ENCODE measurements at regions not wholly inside any gene's neighbourhood (a gene's known extent, or its start where the extent isn't known, plus 50 kb on each side); places are given as distances from the start of the nearest gene placed in this dataset.

GRCh38 chr3:117367861-117368260, 658.3 kb downstream of the TUSC7 start:
- H3K27me3 Mint-ChIP-seq, result no peaks in the 10 kb centered on the region
- H3K4me1 Mint-ChIP-seq, result no peaks in the 10 kb centered on the region
- no peaks in the 10 kb centered on the region for H3K36me3 Mint-ChIP-seq
- H3K9me3 Mint-ChIP-seq, result peaks cover 6% of the 10 kb centered on the region
- POLR2A ChIA-PET, result no interaction called here
- ATAC-seq (ENCODE audit: low read depth) (no peak), DNase-seq (no peak)
- H3K27ac Mint-ChIP-seq, result no peak overlapping the region
- no peak overlapping the region for H3K4me3 Mint-ChIP-seq

GRCh38 chr3:117380631-117381030, 671.1 kb downstream of the TUSC7 start:
- ATAC-seq (ENCODE audit: low read depth) (no peak), DNase-seq (no peak)
- POLR2A ChIA-PET, result no interaction called here
- H3K36me3 Mint-ChIP-seq, result no peaks in the 10 kb centered on the region
- no peaks in the 10 kb centered on the region for H3K9me3 Mint-ChIP-seq
- H3K27ac Mint-ChIP-seq, result no peak overlapping the region
- H3K4me1 Mint-ChIP-seq, result no peaks in the 10 kb centered on the region
- H3K27me3 Mint-ChIP-seq, result no peaks in the 10 kb centered on the region
- H3K4me3 Mint-ChIP-seq, result no peak overlapping the region

DNA sequence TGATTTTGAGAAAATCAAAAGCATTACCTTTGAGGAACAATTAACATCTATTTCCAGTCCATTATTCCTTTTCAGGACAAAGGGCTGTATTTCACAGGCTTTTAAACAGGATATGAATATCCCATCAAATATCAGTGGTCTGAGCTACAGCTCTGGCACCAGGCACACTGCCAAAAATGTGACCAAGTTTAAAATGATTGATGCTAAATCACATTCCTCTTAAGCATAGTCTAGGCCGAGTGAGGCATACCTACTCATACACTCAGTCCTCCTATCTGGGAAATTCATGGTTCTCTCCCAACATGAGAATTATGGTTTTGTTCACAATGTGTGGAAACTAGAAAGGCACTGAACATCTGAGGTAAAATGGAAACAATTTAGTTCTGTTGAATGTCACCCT, 683.5 kb downstream of the TUSC7 start:
- DNase-seq, result no peak
- POLR2A ChIA-PET, result no interaction called here
- Mint-ChIP-seq H3K36me3 (no peaks in the 10 kb centered on the region), H3K4me3 (no peak overlapping the region), H3K4me1 (no peaks in the 10 kb centered on the region), H3K27me3 (no peaks in the 10 kb centered on the region), H3K9me3 (no peaks in the 10 kb centered on the region), H3K27ac (no peak overlapping the region)
- ATAC-seq (ENCODE audit: low read depth), result no peak

- H3K36me3 Mint-ChIP-seq, result no peaks in the 10 kb centered on the region
- H3K9me3 Mint-ChIP-seq, result no peaks in the 10 kb centered on the region
- no peaks in the 10 kb centered on the region for H3K4me1 Mint-ChIP-seq
- no peaks in the 10 kb centered on the region for H3K27me3 Mint-ChIP-seq
- no peak overlapping the region for H3K27ac Mint-ChIP-seq
- DNase-seq (no peak), ATAC-seq (ENCODE audit: low read depth) (no peak)
- POLR2A ChIA-PET, result no interaction called here
- H3K4me3 Mint-ChIP-seq, result no peak overlapping the region
Measured at GRCh38 chr3:117398141-117398899, 688.7 kb downstream of the TUSC7 start.

DNA sequence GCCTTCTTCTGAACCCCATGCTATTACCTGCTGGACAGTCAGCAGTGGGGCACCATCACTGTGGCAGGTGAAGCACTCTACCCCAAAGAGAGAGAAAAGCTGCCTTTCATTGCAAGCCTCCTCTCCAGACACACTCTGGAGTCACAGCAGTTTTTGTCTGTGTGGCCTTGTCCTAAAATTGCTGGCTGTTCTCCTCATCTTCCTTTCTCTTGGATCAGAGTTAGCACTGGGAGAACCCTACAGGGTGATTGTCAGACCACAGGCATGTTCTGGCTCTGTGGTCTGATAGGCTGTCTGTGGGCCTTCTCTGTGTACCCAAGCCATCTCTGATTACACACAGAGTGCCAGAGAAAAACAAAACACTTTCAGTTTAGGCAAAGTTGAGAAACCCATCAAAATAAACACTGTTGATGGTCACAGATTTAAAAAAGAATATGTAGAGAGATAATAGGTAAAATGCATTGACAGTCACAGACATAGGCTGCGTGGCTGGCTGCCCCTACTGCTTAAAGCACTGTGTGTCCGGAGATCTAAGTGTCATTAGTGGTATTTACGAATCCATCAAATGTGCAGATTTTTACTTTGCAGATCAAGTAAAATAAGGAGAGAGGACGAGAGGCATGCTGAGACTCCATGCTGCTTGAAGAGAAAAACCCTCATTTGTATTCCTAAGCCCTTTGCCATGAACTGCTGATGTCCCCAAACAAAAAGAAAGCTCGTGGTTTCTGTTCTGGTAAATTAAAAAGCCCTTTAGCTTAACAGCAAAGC, 689.9 kb downstream of the TUSC7 start:
- Mint-ChIP-seq H3K4me3 (no peak overlapping the region), H3K27me3 (no peaks in the 10 kb centered on the region), H3K27ac (no peak overlapping the region), H3K9me3 (no peaks in the 10 kb centered on the region), H3K4me1 (no peaks in the 10 kb centered on the region), H3K36me3 (no peaks in the 10 kb centered on the region)
- ATAC-seq (ENCODE audit: low read depth), result no peak
- no peak for DNase-seq
- POLR2A ChIA-PET, result no interaction called here

- H3K36me3 Mint-ChIP-seq, result no peaks in the 10 kb centered on the region
- H3K27me3 Mint-ChIP-seq, result no peaks in the 10 kb centered on the region
- no peak overlapping the region for H3K27ac Mint-ChIP-seq
- DNase-seq, result no peak
- no peak for ATAC-seq (ENCODE audit: low read depth)
- H3K4me3 Mint-ChIP-seq, result no peak overlapping the region
- H3K9me3 Mint-ChIP-seq, result no peaks in the 10 kb centered on the region
- POLR2A ChIA-PET, result no interaction called here
- H3K4me1 Mint-ChIP-seq, result no peaks in the 10 kb centered on the region
Measured at GRCh38 chr3:117400303-117400702, 690.7 kb downstream of the TUSC7 start.

- ATAC-seq (ENCODE audit: low read depth) (no peak), DNase-seq (no peak)
- no peak overlapping the region for H3K27ac Mint-ChIP-seq
- no peaks in the 10 kb centered on the region for H3K9me3 Mint-ChIP-seq
- no peaks in the 10 kb centered on the region for H3K4me1 Mint-ChIP-seq
- no peaks in the 10 kb centered on the region for H3K27me3 Mint-ChIP-seq
- POLR2A ChIA-PET, result no interaction called here
- no peak overlapping the region for H3K4me3 Mint-ChIP-seq
- no peaks in the 10 kb centered on the region for H3K36me3 Mint-ChIP-seq
Measured at GRCh38 chr3:117404141-117404540, 694.6 kb downstream of the TUSC7 start.

GRCh38 chr3:117404730-117405129, 695.2 kb downstream of the TUSC7 start:
- ATAC-seq (ENCODE audit: low read depth), result no peak
- POLR2A ChIA-PET, result no interaction called here
- no peaks in the 10 kb centered on the region for H3K36me3 Mint-ChIP-seq
- no peak for DNase-seq
- no peak overlapping the region for H3K4me3 Mint-ChIP-seq
- no peaks in the 10 kb centered on the region for H3K9me3 Mint-ChIP-seq
- no peak overlapping the region for H3K27ac Mint-ChIP-seq
- no peaks in the 10 kb centered on the region for H3K27me3 Mint-ChIP-seq
- H3K4me1 Mint-ChIP-seq, result no peaks in the 10 kb centered on the region

DNA sequence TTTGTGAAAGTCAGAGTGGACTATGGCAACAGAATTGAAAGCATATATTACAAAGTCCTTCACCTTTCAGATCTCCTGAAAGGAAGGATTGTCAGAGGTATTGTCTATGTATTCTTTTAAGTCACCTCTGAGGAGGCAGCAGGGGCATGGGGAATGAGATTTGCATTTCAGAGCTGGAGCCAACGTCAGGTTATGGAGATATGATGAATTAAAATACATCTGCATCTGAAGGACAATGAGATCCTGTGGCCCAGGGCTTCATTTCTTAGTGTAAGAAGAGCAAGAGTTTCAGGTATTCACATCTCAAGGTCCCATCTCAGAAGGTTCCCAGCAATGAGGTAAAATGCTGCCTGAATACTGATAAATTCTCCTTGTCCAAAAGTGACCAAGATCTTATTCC, 695.8 kb downstream of the TUSC7 start:
- H3K4me1 Mint-ChIP-seq, result no peaks in the 10 kb centered on the region
- ATAC-seq (ENCODE audit: low read depth), result no peak
- no peaks in the 10 kb centered on the region for H3K36me3 Mint-ChIP-seq
- no peaks in the 10 kb centered on the region for H3K27me3 Mint-ChIP-seq
- POLR2A ChIA-PET, result no interaction called here
- H3K4me3 Mint-ChIP-seq, result no peak overlapping the region
- no peak overlapping the region for H3K27ac Mint-ChIP-seq
- no peaks in the 10 kb centered on the region for H3K9me3 Mint-ChIP-seq
- DNase-seq, result no peak

DNA sequence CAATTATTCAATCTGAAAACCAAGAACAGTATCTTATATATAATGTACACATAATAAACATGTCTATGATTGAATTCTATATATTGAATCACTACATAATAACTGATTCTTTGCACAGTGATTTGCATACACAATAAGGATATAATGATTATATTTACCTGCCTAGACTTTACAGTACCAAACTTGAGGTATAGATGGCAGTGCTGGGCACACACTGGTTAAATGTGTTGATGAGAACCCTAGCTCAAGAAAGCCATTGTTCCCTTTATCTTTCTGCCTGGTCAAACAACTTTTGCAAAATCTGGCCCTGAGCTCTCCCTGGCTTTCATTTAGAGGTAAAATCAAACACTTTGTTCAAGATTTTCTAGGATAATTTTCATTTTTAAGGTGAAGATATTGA, 697.7 kb downstream of the TUSC7 start:
- H3K4me3 Mint-ChIP-seq, result no peak overlapping the region

DNA sequence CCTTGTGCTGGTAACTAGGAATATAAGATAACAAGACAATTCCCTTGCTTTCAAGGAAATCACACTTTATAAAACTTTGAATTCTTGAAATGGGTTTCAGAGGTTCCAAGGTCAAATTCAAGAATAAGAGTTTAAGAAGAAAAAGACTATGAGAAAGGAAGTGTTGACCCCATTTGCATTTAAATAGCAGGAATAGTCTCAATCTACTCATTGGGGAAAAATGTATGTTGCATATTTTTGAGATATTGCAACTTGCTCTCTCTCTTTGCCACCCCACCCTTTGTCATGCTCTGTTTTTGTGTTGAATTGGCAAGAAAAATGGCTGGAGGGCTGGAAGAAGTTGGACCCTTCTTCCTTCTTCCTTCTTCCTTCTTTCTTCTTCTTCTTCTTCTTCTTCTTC, 699.2 kb downstream of the TUSC7 start:
- Mint-ChIP-seq H3K9me3 (no peaks in the 10 kb centered on the region), H3K27me3 (no peaks in the 10 kb centered on the region), H3K4me3 (no peak overlapping the region), H3K4me1 (no peaks in the 10 kb centered on the region), H3K27ac (no peak overlapping the region), H3K36me3 (no peaks in the 10 kb centered on the region)
- no peak for ATAC-seq (ENCODE audit: low read depth)
- POLR2A ChIA-PET, result no interaction called here
- DNase-seq, result no peak

More for the DNA sequence above, 697.7 kb downstream of the TUSC7 start:
- Mint-ChIP-seq H3K4me1 (no peaks in the 10 kb centered on the region), H3K9me3 (no peaks in the 10 kb centered on the region), H3K36me3 (no peaks in the 10 kb centered on the region), H3K27ac (no peak overlapping the region), H3K27me3 (no peaks in the 10 kb centered on the region)
- no peak for ATAC-seq (ENCODE audit: low read depth)
- POLR2A ChIA-PET, result no interaction called here
- DNase-seq, result no peak

DNA sequence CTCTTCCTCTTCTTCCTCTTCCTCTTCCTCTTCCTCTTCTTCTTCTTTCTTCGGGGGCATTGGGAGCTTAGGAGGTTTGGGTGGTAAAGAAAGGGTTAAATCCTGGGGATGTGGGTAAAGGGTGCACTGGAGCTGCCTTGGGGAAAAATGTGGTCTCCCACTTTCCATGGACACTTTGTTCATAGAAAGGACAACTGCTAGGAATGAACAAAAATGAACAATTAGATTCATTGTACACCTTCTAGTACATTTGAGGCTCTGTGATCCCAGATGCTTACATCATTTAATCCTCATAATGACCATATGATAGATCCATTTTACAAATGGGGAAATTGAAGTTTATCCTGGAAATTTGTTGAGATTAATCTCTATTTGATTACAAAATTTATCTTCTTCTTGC, 699.7 kb downstream of the TUSC7 start:
- POLR2A ChIA-PET, result no interaction called here
- H3K4me1 Mint-ChIP-seq, result no peaks in the 10 kb centered on the region
- no peaks in the 10 kb centered on the region for H3K36me3 Mint-ChIP-seq
- no peaks in the 10 kb centered on the region for H3K27me3 Mint-ChIP-seq
- no peak overlapping the region for H3K27ac Mint-ChIP-seq
- no peak for ATAC-seq (ENCODE audit: low read depth)
- no peak overlapping the region for H3K4me3 Mint-ChIP-seq
- H3K9me3 Mint-ChIP-seq, result no peaks in the 10 kb centered on the region
- no peak for DNase-seq

DNA sequence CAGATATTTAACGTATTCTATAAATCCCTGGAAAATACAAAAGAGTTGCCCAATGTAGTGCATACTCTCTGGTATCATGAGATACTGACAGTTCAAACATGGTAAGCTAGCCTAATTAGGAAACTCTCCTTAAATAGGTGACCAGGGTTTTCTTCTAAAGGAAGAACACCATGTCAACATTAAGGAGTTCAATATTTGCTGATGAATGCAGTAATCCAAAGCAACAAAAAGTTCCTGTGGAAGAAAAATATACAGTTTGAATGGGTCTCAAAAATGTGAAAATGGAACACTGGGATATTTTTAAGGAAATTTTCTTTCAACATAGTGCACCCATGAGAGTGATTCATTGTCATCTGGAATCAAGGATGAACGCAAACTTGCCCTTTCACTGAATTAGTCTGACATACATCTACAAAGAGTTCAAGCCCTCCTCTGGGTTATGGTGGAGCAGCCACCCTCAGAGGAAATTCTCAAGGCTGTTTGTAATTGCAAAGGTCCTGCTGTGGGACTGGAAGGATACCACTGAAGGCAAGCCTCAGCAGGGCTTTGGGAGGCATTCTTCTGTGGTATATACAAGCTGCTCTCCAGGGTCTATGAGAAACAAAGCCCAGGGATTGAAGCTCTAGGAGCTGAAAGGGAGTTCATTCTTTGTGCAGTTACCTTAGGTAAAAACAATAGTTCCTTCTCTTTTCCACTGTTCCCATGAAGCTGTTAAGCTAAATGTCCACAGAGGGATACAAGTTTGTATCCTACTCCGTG, 700.3 kb downstream of the TUSC7 start:
- Mint-ChIP-seq H3K36me3 (no peaks in the 10 kb centered on the region), H3K27me3 (no peaks in the 10 kb centered on the region), H3K4me3 (no peak overlapping the region), H3K27ac (no peak overlapping the region), H3K9me3 (no peaks in the 10 kb centered on the region), H3K4me1 (no peaks in the 10 kb centered on the region)
- DNase-seq, result no peak
- POLR2A ChIA-PET, result no interaction called here
- no peak for ATAC-seq (ENCODE audit: low read depth)

DNA sequence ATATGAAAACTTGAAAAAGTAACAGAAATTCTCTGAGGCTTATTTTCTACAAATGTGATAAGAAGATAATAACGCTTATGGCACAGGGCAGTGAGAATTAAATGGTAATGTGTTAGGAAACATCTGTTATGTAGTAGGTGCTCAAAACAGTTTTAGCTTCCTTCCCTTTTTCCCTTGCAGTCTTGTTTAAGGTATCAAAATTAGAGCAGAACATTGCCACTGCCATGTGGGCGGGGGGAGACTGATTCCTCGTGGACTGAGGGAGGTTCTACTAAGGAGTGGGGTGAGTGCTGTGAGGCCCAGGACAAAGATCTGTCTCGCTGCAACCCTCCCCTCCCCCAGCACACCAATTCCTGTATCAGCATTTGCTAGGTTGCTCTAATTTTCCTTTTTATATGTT, 702.4 kb downstream of the TUSC7 start:
- H3K36me3 Mint-ChIP-seq, result no peaks in the 10 kb centered on the region
- no peaks in the 10 kb centered on the region for H3K9me3 Mint-ChIP-seq
- DNase-seq (no peak), ATAC-seq (ENCODE audit: low read depth) (no peak)
- no peaks in the 10 kb centered on the region for H3K4me1 Mint-ChIP-seq
- no peak overlapping the region for H3K27ac Mint-ChIP-seq
- no peaks in the 10 kb centered on the region for H3K27me3 Mint-ChIP-seq
- POLR2A ChIA-PET, result no interaction called here
- H3K4me3 Mint-ChIP-seq, result no peak overlapping the region
